ENCODE measurements at regions not wholly inside any gene's neighbourhood (a gene's known extent, or its start where the extent isn't known, plus 50 kb on each side); places are given as distances from the start of the nearest gene placed in this dataset.
"Not testable (repeated sequence)": the region's sequence is repeated elsewhere in the genome, so short reads cannot be mapped to it uniquely, and the experiment has no call there.

DNA sequence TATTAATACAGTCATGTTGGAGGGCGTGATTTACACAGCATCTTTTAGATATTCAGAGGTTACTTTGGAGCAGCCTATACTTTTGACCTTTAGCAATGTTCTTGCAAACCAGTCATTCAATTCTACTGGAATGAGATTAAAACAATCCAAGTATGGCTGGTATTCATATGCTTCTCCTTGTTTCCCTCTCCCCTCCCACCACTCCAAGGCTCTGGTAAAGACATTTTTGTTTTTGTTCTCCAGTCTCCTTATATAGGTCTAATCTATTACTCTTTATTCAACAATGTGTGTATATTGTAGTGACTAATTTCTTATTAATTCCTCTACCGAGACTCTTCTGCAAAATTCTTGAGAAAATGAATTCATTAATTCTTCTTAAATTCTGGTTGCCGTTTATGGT lies 465.1 kb upstream of the ZNF337 start:
- H3K27me3 ChIP-seq (ENCODE audit: control insufficient read depth in 2 of 2, insufficient read depth in 2 of 2, low read length in 2 of 2); H3K9me3 ChIP-seq (replicated peaks; ENCODE audit: control insufficient read depth, insufficient read depth, low read length); H3K9me1 ChIP-seq (replicated peaks; ENCODE audit: control insufficient read depth, extremely low read depth, insufficient read depth, low read length); H3K79me2 ChIP-seq (ENCODE audit: control insufficient read depth, insufficient read depth, low read length); H3K36me3 ChIP-seq (ENCODE audit: control insufficient read depth in 2 of 2, extremely low read depth in 1 of 2, insufficient read depth in 2 of 2, low read length in 2 of 2); H3K4me3 ChIP-seq (replicated peaks in 1 of 3; ENCODE audit: insufficient read depth in 1 of 3, low read depth in 1 of 3, low read length in 3 of 3); FAIRE-seq; H3K4me2 ChIP-seq (ENCODE audit: insufficient read depth, low read length); CTCF ChIA-PET; BruUV-seq (replicated peaks); H3K4me1 ChIP-seq (ENCODE audit: control insufficient read depth, extremely low read depth, insufficient read depth, low read length); DNase-seq (ENCODE audit: low read depth, low spot score); H4K20me1 ChIP-seq (replicated peaks; ENCODE audit: control insufficient read depth, extremely low read depth, insufficient read depth, low read length); POLR2A ChIA-PET; H3K9ac ChIP-seq (replicated peaks; ENCODE audit: extremely low read depth, insufficient read depth, low read length); H3K27ac ChIP-seq (ENCODE audit: insufficient read depth, low read depth, low read length); dilution Hi-C loops (cut with MboI; ENCODE audit: extremely low pct_ligation_motif_present, low sequenced_read_pairs); H2AFZ ChIP-seq (ENCODE audit: low read depth, low read length); intact Hi-C loops (cut with micrococcal nuclease): not testable (repeated sequence)

- peak; percentile 65 for FAIRE-seq
- H3K27me3 ChIP-seq (ENCODE audit: control insufficient read depth in 2 of 2, insufficient read depth in 2 of 2, low read length in 2 of 2); H3K4me3 ChIP-seq (replicated peaks in 1 of 3; ENCODE audit: insufficient read depth in 1 of 3, low read depth in 1 of 3, low read length in 3 of 3); H3K9me3 ChIP-seq (replicated peaks; ENCODE audit: control insufficient read depth, insufficient read depth, low read length); H3K36me3 ChIP-seq (ENCODE audit: control insufficient read depth in 2 of 2, extremely low read depth in 1 of 2, insufficient read depth in 2 of 2, low read length in 2 of 2); BruUV-seq (replicated peaks); POLR2A ChIA-PET; intact Hi-C loops (cut with micrococcal nuclease); H2AFZ ChIP-seq (ENCODE audit: low read depth, low read length); H3K79me2 ChIP-seq (ENCODE audit: control insufficient read depth, insufficient read depth, low read length); CTCF ChIA-PET; H3K4me2 ChIP-seq (ENCODE audit: insufficient read depth, low read length); H3K9me1 ChIP-seq (replicated peaks; ENCODE audit: control insufficient read depth, extremely low read depth, insufficient read depth, low read length); dilution Hi-C loops (cut with MboI; ENCODE audit: extremely low pct_ligation_motif_present, low sequenced_read_pairs); H3K4me1 ChIP-seq (ENCODE audit: control insufficient read depth, extremely low read depth, insufficient read depth, low read length); H3K27ac ChIP-seq (ENCODE audit: insufficient read depth, low read depth, low read length); DNase-seq (ENCODE audit: low read depth, low spot score); H4K20me1 ChIP-seq (replicated peaks; ENCODE audit: control insufficient read depth, extremely low read depth, insufficient read depth, low read length); H3K9ac ChIP-seq (replicated peaks; ENCODE audit: extremely low read depth, insufficient read depth, low read length): not testable (repeated sequence)
These were observed 464.3 kb upstream of the ZNF337 start for GRCh38 chr20:26160916-26161315.

GRCh38 chr20:26154224-26154623 lies 457.6 kb upstream of the ZNF337 start:
- TF ChIP-seq, protein P1, sequence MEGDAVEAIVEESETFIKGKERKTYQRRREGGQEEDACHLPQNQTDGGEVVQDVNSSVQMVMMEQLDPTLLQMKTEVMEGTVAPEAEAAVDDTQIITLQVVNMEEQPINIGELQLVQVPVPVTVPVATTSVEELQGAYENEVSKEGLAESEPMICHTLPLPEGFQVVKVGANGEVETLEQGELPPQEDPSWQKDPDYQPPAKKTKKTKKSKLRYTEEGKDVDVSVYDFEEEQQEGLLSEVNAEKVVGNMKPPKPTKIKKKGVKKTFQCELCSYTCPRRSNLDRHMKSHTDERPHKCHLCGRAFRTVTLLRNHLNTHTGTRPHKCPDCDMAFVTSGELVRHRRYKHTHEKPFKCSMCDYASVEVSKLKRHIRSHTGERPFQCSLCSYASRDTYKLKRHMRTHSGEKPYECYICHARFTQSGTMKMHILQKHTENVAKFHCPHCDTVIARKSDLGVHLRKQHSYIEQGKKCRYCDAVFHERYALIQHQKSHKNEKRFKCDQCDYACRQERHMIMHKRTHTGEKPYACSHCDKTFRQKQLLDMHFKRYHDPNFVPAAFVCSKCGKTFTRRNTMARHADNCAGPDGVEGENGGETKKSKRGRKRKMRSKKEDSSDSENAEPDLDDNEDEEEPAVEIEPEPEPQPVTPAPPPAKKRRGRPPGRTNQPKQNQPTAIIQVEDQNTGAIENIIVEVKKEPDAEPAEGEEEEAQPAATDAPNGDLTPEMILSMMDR (IDR thresholded peaks at IDR 0.05; ENCODE audit: extremely low read depth in 1 of 2, insufficient read depth in 1 of 2, low read depth in 1 of 2, low read length in 2 of 2), result no peak
- TF ChIP-seq, protein P2, sequence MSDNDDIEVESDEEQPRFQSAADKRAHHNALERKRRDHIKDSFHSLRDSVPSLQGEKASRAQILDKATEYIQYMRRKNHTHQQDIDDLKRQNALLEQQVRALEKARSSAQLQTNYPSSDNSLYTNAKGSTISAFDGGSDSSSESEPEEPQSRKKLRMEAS (IDR thresholded peaks at IDR 0.05; ENCODE audit: insufficient read depth, insufficient read length), result no peak
- TF ChIP-seq FOS (IDR thresholded peaks at IDR 0.05; ENCODE audit: borderline replicate concordance, insufficient read depth, low read length), result no peak
- TF ChIP-seq EZH2 (IDR thresholded peaks at IDR 0.05; ENCODE audit: borderline replicate concordance, low read depth, low read length, severe bottlenecking), result no peak
- TF ChIP-seq JUN (IDR thresholded peaks at IDR 0.05; ENCODE audit: borderline replicate concordance, insufficient read depth, insufficient read length, low read depth), result no peak
- no peak for TF ChIP-seq MYC (IDR thresholded peaks at IDR 0.05; ENCODE audit: low read depth, low read length)
- no peak for TF ChIP-seq POLR2AphosphoS5 (IDR thresholded peaks at IDR 0.05; ENCODE audit: insufficient read depth, low read depth, low read length)
- TF ChIP-seq POLR2A (IDR thresholded peaks at IDR 0.05; ENCODE audit: low read depth, low read length), result no peak
- TF ChIP-seq GATA2 (IDR thresholded peaks at IDR 0.05; ENCODE audit: insufficient read depth, insufficient read length, low read depth, low read length), result no peak
- no peaks in the 10 kb centered on the region for H3K9me1 ChIP-seq (replicated peaks; ENCODE audit: control insufficient read depth, extremely low read depth, insufficient read depth, low read length)
- H3K36me3 ChIP-seq (ENCODE audit: control insufficient read depth in 2 of 2, extremely low read depth in 1 of 2, insufficient read depth in 2 of 2, low read length in 2 of 2), result no peaks in the 10 kb centered on the region
- H3K79me2 ChIP-seq (ENCODE audit: control insufficient read depth, insufficient read depth, low read length), result no peaks in the 10 kb centered on the region
- no peak for FAIRE-seq
- no peak overlapping the region for H3K4me3 ChIP-seq (replicated peaks in 1 of 3; ENCODE audit: insufficient read depth in 1 of 3, low read depth in 1 of 3, low read length in 3 of 3)
- H4K20me1 ChIP-seq (replicated peaks; ENCODE audit: control insufficient read depth, extremely low read depth, insufficient read depth, low read length), result no peaks in the 10 kb centered on the region
- no peak for DNase-seq (ENCODE audit: low read depth, low spot score)
- no peaks in the 10 kb centered on the region for H3K27me3 ChIP-seq (ENCODE audit: control insufficient read depth in 2 of 2, insufficient read depth in 2 of 2, low read length in 2 of 2)
- H3K27ac ChIP-seq (ENCODE audit: insufficient read depth, low read depth, low read length), result no peak overlapping the region
- intact Hi-C loops (cut with micrococcal nuclease), result no loop called here
- no peak overlapping the region for H3K4me2 ChIP-seq (ENCODE audit: insufficient read depth, low read length)
- ChIA-PET CTCF (no interaction called here), POLR2A (no interaction called here)
- no peak overlapping the region for H2AFZ ChIP-seq (ENCODE audit: low read depth, low read length)
- no peaks in the 10 kb centered on the region for H3K4me1 ChIP-seq (ENCODE audit: control insufficient read depth, extremely low read depth, insufficient read depth, low read length)
- dilution Hi-C loops (cut with MboI; ENCODE audit: extremely low pct_ligation_motif_present, low sequenced_read_pairs), result no loop called here
- no TSS peak for BruUV-seq (replicated peaks)
- H3K9ac ChIP-seq (replicated peaks; ENCODE audit: extremely low read depth, insufficient read depth, low read length), result no peak overlapping the region
- no peaks in the 10 kb centered on the region for H3K9me3 ChIP-seq (replicated peaks; ENCODE audit: control insufficient read depth, insufficient read depth, low read length)
